Kidney tubule cell (primary cell): ENCODE measurements at regions not wholly inside any gene's neighbourhood (a gene's known extent, or its start where the extent isn't known, plus 50 kb on each side); places are given as distances from the start of the nearest gene placed in this dataset.

ENCODE experiments used
- DNase-seq: peaks from one replicate; pipeline ENCODE4 v3.0.0-alpha.2; 2018; ENCODE audit warnings: low spot score

- DNase-seq = no peak
These were observed 217.4 kb upstream of the RTL1 start for GRCh38 chr14:101120641-101121507.

GRCh38 chr14:101121508-101122139 lies 218.1 kb upstream of the RTL1 start:
- DNase-seq = no peak

GRCh38 chr14:101122237-101123141 lies 219.0 kb upstream of the RTL1 start:
- DNase-seq = no peak

GRCh38 chr14:101123618-101124510 lies 220.3 kb upstream of the RTL1 start:
- peak; percentile 55 for DNase-seq

GRCh38 chr14:101124815-101125214 lies 221.3 kb upstream of the RTL1 start:
- DNase-seq = no peak

- no peak for DNase-seq
These were observed 221.8 kb upstream of the RTL1 start for GRCh38 chr14:101125313-101125712.

- DNase-seq = no peak
These were observed 222.5 kb upstream of the RTL1 start for GRCh38 chr14:101125719-101126651.

- no peak for DNase-seq
These were observed 223.2 kb upstream of the RTL1 start for GRCh38 chr14:101126731-101127130.

GRCh38 chr14:101127224-101127623 lies 223.7 kb upstream of the RTL1 start:
- DNase-seq = no peak

GRCh38 chr14:101128478-101129321 lies 225.2 kb upstream of the RTL1 start:
- DNase-seq = no peak

- DNase-seq = no peak
These were observed 226.1 kb upstream of the RTL1 start for GRCh38 chr14:101129521-101130167.

GRCh38 chr14:101130861-101131260 lies 227.3 kb upstream of the RTL1 start:
- DNase-seq = no peak

- DNase-seq = no peak
These were observed 228.0 kb upstream of the RTL1 start for GRCh38 chr14:101131451-101131916.

GRCh38 chr14:101132051-101132571 lies 228.6 kb upstream of the RTL1 start:
- DNase-seq = no peak

- DNase-seq = no peak
These were observed 229.1 kb upstream of the RTL1 start for GRCh38 chr14:101132588-101132987.

GRCh38 chr14:101133068-101133467 lies 229.5 kb upstream of the RTL1 start:
- DNase-seq = no peak

- DNase-seq = no peak
These were observed 230.7 kb upstream of the RTL1 start for GRCh38 chr14:101134161-101134631.

GRCh38 chr14:101134851-101135433 lies 231.4 kb upstream of the RTL1 start:
- no peak for DNase-seq
